ENCODE measurements at regions not wholly inside any gene's neighbourhood (a gene's known extent, or its start where the extent isn't known, plus 50 kb on each side); places are given as distances from the start of the nearest gene placed in this dataset.

- intact Hi-C loops (cut with DNase I; ENCODE audit: low total_unique reads), result no loop called here
- 56 to 75% (median 62%) methylated on average over 5 of the region's 5 CpGs for WGBS, 5 donors
- H3K4me1 ChIP-seq, result no peaks in the 10 kb centered on the region
- no peak overlapping the region for H3K4me3 ChIP-seq
- no peaks in the 10 kb centered on the region for H3K27me3 ChIP-seq (replicated peaks in 1 of 7)
- H3K27ac ChIP-seq, result no peak overlapping the region
- no peaks in the 10 kb centered on the region for H3K36me3 ChIP-seq
- no peak for DNase-seq
- H3K9me3 ChIP-seq, result peaks cover 0 to 16% (median 0%) of the 10 kb centered on the region in 8 donors
- no peak for TF ChIP-seq POLR2AphosphoS5 (IDR thresholded peaks at IDR 0.05)
- TF ChIP-seq CTCF (IDR thresholded peaks at IDR 0.05 in 8 of 11, conservative IDR thresholded peaks at IDR 0.05 in 3 of 11), result no peak
- TF ChIP-seq POLR2A (IDR thresholded peaks at IDR 0.05), result no peak
These were observed 207.9 kb upstream of the RBFOX1 start for GRCh38 chr16:7124701-7125100.

GRCh38 chr16:7124242-7124641 lies 208.4 kb upstream of the RBFOX1 start:
- 69 to 78% (median 76%) methylated on average over 2 of the region's 2 CpGs for WGBS, 5 donors
- Histone ChIP-seq H3K27me3 (replicated peaks in 1 of 7) (no peaks in the 10 kb centered on the region), H3K9me3 (peaks cover 0 to 16% (median 0%) of the 10 kb centered on the region in 8 donors), H3K4me3 (no peak overlapping the region), H3K27ac (no peak overlapping the region), H3K36me3 (no peaks in the 10 kb centered on the region), H3K4me1 (no peaks in the 10 kb centered on the region)
- no peak for DNase-seq
- TF ChIP-seq CTCF (IDR thresholded peaks at IDR 0.05 in 8 of 11, conservative IDR thresholded peaks at IDR 0.05 in 3 of 11) (no peak), POLR2A (IDR thresholded peaks at IDR 0.05) (no peak), POLR2AphosphoS5 (IDR thresholded peaks at IDR 0.05) (no peak)
- intact Hi-C loops (cut with DNase I; ENCODE audit: low total_unique reads), result no loop called here

- 46 to 60% (median 48%) methylated on average over 3 of the region's 3 CpGs for WGBS, 5 donors
- H3K27ac ChIP-seq, result no peak overlapping the region
- no peaks in the 10 kb centered on the region for H3K4me1 ChIP-seq
- no peak overlapping the region for H3K4me3 ChIP-seq
- no peaks in the 10 kb centered on the region for H3K36me3 ChIP-seq
- no peak for TF ChIP-seq POLR2AphosphoS5 (IDR thresholded peaks at IDR 0.05)
- TF ChIP-seq POLR2A (IDR thresholded peaks at IDR 0.05), result no peak
- no peak for TF ChIP-seq CTCF (IDR thresholded peaks at IDR 0.05 in 8 of 11, conservative IDR thresholded peaks at IDR 0.05 in 3 of 11)
- H3K27me3 ChIP-seq (replicated peaks in 1 of 7), result no peaks in the 10 kb centered on the region
- DNase-seq, result no peak
- intact Hi-C loops (cut with DNase I; ENCODE audit: low total_unique reads), result no loop called here
- H3K9me3 ChIP-seq, result no peaks in the 10 kb centered on the region
These were observed 215.9 kb upstream of the RBFOX1 start for GRCh38 chr16:7116734-7117133.

GRCh38 chr16:7115898-7116297 lies 216.7 kb upstream of the RBFOX1 start:
- Histone ChIP-seq H3K27ac (no peak overlapping the region), H3K4me1 (no peaks in the 10 kb centered on the region), H3K4me3 (no peak overlapping the region), H3K9me3 (no peaks in the 10 kb centered on the region), H3K27me3 (replicated peaks in 1 of 7) (no peaks in the 10 kb centered on the region), H3K36me3 (no peaks in the 10 kb centered on the region)
- WGBS, 5 donors, result 75 to 90% (median 78%) methylated on average over 5 of the region's 5 CpGs
- intact Hi-C loops (cut with DNase I; ENCODE audit: low total_unique reads), result no loop called here
- TF ChIP-seq POLR2A (IDR thresholded peaks at IDR 0.05) (no peak), POLR2AphosphoS5 (IDR thresholded peaks at IDR 0.05) (no peak), CTCF (IDR thresholded peaks at IDR 0.05 in 8 of 11, conservative IDR thresholded peaks at IDR 0.05 in 3 of 11) (no peak)
- no peak for DNase-seq
